Astrocyte of the hippocampus (primary cell): ENCODE measurements at regions not wholly inside any gene's neighbourhood (a gene's known extent, or its start where the extent isn't known, plus 50 kb on each side); places are given as distances from the start of the nearest gene placed in this dataset.
A peak's percentile ranks its signal among the peaks of the same experiment; 100 is the strongest.
"Not testable (repeated sequence)": the region's sequence is repeated elsewhere in the genome, so short reads cannot be mapped to it uniquely, and the experiment has no call there.

ENCODE experiments used
- DNase-seq: peaks from one replicate; pipeline ENCODE4 v3.0.0; 2011; ENCODE audit warnings: low read depth, low spot score

DNA sequence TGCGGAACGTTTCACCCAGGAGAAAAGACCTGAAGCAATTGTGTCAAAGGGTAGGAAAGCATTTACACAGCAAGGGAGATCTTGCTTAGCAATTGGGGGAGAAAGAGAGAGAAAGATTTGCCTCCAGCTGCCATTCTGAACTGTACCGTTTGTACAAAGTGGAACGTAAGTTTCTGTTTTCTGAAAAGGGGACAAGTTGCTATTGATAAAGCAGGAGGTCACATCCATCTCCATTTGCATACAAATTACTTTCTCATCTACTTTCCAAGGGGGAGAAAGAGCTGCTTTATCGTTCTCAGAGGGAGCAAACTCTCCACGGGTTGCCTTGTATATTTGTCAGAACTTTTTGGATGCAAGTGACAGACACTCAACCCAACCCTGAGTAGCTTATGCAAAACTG lies 92.0 kb upstream of the CARD11 start:
- no peak for DNase-seq

DNA sequence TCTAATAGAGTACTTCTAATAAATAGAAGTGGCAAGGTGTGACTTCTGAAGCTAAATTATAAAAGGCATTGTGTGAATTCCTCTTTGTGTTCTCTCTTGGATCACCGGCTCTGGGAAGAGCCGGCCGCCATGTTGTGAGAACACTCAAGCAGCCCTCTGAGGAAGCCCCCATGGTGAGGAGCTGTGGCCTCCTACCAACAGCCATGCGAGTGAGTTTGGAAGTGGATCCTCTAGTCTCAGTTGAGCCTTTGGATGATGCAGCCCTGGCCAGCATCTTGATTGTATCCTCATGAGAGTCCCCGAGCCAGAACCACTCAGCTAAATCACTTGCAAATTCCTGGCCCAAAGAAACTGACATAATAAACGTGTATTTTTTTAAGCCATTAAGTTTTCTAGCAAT lies 94.5 kb upstream of the CARD11 start:
- no peak for DNase-seq

DNA sequence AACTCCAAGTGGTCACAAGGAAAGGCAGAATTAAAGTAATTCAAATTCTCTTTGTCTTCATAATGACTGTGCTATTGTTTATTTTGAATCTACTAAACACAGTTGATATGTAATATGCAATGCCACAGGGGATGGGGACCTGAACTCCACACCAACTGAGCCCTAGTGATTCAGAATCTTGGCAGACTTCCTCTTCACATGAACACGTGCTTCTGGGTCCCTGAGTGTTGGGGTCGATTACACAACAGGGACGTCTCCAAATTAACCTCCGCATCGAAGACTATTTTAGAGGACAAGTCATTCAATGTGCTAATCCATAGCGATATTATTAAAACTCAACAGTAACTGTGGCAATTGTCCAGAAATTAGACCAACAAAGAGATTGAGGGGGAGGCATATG lies 95.3 kb upstream of the CARD11 start:
- DNase-seq: no peak

DNA sequence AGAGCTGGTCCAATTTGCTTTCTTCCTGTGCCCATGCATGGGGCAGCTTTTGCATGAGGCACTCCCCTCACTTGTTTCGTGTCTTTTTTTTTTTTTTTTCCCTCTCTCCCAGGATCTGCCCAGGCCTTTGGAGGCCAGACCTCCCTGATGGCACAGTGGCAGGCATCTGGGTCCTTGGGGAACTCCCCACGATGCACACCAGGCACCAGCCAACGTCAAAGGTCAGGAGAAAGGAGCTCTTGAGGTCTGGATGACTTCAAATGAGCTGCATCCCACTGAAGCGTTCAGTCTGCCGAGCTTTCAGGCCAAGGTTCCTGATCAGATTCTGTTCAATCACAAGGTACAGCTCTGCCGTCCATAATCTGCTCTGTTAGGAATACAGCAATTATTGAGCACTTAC lies 97.2 kb upstream of the CARD11 start:
- no peak for DNase-seq

DNA sequence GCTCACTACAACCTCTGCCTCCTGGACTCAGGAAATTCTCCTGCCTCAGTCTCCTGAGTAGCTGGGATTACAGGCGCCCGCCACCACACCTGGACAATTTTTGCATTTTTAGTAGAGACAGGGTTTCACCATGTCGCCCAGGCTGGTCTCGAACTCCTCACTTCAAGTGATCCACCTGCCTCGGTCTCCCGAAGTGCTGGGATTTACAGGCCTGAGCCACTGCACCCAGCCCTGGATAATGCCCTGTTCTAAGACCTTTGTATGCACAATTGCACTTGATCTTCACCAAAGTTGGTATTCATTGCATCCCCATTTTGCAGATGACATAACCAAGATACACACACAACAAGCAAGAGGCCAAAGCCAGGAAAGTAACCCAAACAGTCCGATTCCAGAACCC lies 97.7 kb upstream of the CARD11 start:
- no peak for DNase-seq

DNA sequence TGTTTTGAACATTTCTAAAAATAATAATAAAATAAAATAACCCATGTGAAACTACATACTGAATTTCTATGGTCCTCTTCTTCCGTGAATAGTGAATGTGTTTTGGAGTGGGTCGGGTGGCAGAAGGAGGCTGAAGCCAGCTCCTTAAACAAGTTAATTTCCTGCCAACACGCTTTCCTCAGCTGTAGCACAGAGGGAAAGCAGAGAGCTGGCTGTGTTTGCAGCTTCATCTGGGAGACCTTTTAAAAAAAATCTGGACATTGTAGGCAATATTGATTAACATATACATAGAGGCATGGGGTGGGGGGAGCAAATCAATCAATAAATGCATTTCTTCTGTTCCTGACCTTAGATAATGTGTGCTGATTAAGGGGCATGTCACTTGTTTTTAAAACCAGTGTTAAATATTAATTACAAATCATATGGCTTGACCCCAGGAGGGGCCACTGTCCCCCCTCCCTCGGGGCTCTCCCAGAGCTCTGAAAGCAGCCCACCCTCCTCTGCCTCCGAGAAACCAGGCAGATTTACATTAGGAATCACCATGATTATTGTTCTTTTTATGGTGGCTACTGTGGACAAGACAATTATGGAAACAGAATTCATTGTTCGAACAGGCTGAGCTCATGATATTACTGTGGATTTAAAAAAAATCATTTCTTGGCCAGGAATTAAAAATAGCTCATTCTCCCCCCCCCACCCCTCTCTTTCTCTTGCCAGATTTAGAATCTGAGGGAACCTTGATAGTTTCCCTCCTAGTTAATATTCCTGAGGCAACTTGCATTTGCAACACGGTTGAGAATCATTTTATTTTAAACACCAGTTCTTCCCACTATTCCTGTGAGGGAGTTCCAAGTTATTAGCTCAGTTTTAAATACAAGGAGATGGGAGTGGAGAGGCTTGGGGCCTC lies 100.5 kb upstream of the CARD11 start:
- DNase-seq: no peak

DNA sequence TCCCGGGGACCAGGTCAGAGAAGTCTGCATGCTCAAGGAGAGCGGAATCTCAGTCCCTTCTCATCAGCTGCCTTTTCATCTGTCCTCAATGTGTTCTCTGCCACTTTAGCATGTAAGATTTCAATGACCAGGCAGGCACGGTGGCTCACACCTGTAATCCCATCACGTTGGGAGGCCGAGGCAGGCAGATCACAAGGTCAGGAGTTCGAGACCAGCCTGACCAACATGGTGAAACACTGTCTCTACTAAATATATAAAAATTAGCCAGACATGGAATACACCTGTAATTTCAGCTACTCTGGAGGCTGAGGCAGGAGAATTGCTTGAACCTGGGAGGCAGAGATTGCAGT lies 101.1 kb upstream of the CARD11 start:
- DNase-seq: not testable (repeated sequence)

DNA sequence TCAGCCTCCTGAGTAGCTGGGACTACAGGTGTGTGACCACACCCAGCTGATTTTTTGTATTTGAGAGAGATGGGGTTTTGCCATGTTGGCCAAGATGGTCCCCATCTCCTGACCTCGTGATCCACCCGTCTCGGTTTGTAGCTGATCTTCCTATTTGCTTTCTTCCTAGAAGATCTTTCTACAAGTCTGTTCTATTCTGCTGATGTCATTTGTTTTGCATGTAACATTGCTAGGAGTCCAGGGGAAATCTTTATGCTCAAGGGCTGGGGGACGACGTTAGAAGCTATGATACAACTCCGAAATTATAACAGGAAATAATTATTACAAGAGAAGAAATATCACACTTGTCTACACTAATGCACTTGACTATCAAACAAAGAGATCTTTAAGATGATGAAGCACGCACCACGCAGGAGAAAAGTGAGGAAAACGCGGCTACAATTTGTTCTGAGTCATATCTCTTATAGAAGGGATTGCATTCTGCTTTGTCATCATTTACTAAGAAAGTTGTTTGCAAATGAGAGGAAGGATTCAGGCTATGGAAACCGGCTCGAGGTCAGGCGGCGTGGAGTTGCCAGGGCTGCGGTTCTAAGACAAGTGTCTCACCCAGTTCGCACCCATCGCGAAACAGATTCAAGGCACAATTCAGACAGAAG lies 103.0 kb upstream of the CARD11 start:
- DNase-seq: peak; percentile 45

DNA sequence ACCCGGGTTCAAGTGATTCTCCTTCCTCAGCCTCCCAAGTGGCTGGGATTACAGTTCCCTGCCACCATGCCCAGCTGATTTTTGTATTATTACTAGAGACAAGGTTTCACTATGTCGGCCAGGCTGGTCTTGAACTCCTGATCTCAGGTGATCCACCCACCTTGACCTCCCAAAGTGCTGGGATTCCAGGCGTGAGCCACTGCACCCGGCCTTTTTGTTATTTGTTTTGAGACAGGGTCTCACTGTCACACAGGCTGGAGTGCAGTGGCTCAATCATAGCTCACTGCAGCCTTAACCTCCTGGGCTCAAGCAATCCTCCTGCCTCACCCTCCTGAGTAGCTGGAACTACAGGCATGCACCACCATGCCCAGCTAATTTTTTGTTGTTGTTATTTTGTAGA lies 104.8 kb upstream of the CARD11 start:
- DNase-seq: not testable (repeated sequence)

DNA sequence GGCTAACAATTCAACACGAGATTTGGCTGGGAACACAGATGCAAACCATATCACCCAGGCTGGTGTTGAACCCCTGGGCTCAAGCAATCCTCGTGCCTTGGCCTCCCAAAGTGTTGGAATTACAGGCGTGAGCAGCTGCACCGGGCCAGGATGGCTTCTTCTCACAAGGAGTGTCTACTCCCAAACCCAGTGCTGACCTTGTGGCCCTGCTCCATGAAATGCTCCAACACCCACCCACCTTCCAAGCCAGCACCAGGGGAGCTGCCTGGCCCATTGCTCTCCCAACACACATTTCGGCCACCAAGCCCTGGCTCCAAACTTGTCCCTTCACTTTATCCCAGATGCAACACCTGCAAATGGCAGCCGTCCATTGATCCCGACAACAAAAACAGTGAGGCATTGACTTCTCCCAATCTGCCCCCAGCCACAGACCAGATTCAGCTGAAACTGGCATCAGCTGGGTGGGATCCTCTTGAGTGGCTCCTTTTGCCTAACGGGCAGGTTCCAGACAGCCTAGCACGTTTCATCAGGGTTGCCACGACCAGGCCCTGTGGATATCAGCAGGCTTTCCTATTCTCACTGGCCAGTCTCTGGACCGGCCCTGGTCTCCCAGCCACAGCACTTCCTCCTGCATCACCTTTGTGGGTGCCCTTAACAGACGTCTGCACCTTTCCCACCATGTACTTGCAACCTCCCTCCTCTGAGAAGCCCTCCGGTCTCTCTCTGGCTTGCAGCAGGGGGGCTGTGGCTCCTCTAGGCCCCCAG lies 105.7 kb upstream of the CARD11 start:
- DNase-seq: no peak

DNA sequence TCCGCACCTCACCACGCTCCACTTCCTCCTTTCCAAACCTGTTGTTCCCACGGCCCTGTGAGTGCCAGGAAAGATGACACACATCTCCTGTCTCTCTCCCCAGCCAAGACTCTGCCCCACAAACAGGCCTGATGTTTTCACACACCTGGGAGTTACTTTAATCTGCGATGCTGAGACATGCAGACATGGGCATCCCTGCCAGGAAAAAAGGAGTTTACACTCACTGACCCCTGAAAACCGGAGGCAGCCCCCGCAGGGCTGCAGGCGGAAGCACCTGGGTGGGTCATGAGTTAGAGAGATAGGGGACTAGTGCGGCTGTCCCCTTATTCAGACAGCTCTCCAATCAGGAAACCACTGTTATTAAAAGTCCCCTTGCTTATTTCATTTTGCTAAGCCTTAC lies 106.4 kb upstream of the CARD11 start:
- DNase-seq: no peak

DNA sequence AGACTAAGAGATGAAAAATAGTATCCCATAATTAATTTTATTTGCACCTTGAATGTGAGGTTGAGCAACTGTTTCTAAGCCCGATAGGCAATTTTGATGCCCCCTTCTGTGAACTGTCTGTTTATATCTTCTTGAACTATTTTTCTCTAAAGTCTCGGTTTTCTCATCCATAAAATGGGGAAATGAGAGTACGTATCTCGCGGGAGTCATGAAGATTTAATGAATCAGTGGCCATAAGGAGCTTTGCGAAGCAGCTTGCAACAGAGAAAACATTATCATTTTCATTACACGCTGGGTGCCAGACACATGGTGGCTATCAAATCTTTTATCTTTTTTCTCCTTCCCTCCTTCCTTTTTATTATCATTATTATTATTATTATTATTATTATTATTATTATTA lies 108.1 kb upstream of the CARD11 start:
- DNase-seq: no peak

DNA sequence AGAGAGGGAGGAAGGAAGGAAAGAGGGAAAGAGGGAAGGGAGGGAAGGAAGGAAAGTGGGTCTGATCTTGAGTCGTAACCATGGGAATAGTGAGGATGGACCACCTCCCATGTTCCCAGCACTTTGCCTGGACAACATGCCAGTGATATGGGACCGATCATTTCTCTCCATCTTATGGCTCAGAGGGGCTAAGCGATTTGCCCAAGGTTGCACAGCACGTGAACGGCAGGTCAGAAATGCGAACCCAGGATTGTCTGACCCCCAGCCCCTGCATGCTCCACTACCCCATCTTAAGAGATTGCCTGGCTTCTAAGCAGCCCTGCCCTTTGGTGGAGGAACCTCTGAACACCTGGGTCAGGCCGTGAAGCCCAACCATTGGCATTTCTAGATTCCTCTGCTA lies 109.0 kb upstream of the CARD11 start:
- no peak for DNase-seq

DNA sequence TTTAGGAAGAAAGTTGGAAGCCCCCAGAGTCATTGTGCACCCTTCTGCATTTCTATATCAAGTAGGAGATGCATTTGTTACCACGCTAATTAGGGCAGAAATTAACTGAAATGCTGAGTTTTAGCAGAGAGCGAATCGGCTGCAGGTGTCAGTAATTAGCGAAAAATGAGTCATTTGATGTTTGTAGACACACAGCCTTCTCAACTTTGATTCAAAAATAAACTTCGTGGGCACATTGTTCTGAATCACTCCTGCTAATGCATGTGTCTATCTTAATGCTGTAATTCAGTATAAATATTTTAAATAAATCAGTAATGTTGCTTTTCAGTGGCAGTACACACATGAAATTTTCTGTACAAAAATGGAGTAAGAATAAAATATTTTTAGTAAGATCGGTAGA lies 109.5 kb upstream of the CARD11 start:
- no peak for DNase-seq

DNA sequence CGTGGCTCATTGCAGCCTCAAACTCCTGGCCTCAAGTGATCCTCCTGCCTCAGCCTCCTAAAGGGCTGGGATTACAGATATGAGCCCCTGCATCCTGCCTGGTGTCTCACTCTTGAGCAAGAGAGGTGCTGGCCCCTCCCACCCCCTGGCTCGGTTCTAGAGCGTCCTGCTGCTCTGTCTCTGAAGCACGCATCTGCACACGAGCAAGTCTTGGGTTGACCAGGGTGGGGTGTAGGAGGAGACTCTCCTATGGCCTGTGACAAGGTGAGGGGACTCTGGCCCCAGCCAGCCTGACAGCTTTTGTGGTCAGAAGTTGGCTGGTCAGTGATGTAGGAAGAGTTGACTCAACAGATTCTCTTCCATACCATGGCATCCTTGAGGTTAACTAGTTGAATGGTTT lies 110.7 kb upstream of the CARD11 start:
- no peak for DNase-seq

DNA sequence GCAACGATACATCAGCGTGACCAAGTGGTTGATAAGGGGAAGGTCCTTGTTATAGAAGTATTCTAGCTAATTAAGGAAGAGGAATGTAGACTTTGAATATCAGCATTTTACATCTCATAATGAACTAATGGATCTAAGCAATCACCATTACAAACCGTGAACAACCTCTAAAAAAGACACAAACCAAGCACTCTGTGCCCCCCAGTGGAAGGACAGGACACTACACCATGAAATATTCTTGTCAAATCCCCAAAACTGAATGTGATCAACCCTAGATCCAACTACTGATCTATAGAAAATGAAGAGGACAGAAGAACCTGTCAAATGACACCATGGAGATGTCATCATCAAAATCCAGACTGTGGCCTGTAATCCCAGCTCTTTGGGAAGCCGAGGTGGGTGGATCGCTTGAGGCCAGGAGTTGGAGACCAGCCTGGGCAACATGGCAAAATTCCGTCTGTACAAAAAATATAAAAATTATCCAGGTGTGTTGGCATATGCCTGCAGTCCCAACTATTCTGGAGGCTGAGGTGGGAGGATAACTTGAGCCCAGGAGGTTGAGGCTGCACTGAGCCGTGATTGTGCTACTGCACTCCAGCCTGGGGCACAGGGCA lies 111.3 kb upstream of the CARD11 start:
- DNase-seq: peak; percentile 51

DNA sequence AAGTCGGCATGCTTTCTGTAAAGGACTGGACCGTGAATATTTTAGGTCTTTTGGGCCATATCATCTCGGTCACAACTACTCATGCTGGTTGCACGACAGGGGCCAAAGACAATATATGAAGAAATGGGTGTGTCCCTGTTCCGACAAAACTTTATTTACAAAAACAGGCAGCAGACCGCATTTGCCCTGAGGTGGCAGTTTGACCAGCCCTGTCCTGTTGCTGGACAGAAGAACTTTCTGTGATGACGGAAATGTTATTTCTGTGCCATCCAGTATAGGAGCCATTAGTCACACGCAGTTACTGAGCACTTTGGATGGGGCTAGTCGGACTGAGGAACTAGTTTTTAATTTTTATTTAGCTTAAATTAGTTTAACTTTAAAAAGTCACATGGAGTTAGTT lies 112.8 kb upstream of the CARD11 start:
- no peak for DNase-seq

DNA sequence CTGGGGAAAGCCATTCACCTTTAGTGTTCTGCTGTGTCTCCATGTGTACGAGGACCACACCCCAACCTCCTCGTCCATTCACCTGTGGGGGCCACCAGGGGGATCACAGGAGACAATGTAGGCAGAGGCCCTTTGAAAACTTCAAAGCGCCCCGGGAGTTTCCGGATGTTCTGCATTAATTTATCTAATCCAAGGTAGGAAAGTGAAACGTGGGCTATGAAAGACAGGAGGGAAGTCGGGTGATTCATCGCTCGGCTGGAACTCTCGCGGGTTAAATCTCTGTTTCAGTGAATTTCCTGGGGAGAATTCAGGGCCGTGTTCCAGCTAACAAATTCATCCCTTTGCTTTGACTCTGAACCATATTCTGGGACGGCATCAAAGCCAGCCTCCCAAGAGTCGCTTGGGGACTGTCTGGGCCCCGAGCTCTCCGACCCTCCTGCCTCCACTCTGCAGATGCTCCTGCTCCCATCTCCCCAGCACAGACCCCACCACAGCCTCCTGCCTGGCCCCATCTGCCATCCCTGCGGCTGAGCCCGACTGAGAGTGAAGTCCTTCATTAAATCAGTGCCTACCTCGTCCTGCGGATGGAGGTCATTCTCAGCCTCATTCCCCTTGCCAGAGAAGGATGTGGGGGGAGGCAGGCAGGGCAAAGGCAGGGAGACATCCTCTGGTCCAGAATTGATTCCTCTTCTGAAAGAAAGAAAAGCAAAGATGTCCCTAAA lies 114.1 kb upstream of the CARD11 start:
- DNase-seq: peak; percentile 72

DNA sequence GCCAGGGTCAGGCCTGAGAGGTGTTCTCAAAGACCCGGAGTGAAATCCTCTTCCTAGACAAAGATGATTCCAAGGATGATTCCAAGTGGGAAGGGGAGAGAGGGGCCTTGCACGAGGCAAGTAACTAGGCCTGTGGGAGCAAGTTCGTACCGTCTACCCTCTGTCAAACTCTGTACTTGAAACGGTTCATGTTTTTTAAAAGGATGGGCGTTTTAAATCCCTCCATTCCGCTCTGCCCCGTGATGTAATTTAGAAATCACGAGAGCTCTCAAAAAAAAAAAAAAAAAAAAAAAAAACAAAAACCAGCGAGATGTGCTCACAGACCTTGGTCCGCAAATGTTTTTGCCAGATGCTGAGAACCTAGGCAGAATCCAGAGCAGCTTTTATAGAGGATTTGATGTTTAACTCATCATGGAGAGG lies 114.7 kb upstream of the CARD11 start:
- DNase-seq: no peak

DNA sequence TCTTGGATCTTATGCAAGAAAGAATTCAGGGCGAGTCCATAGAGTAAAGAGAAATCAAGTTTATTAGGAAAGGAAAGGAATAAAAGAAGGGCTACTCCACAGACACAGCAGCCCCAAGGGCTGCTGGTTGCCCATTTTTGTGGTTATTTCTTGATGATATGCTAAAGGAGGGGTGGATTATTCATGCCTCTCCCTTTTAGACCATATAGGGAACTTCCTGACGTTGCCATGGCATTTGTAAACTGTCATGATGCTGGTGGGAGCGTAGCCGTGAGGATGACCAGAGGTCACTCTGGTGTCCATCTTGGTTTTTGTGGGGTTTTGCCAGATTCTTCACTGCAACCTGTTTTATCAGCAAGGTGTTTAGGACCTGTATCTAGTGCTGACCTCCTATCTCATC lies 115.4 kb upstream of the CARD11 start:
- DNase-seq: no peak

DNA sequence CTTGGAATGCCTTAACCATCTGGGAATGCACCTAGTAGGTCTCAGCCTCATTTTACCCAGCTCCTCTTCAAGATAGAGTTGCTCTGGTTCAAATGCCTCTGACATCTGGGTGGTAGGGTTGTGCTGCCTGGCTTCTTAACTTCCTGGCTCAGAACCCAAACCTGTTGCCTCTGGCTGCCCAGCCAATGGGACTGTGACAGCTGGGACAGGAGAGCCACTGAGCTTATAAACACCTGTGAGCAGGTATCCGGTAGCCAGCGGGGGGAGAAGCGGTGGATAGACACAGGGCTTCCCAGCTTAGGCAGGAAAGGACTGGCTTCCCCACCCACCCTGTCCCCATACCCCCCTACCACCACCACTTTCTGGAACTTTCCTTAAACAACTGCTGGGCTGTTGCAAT lies 115.8 kb upstream of the CARD11 start:
- no peak for DNase-seq

DNA sequence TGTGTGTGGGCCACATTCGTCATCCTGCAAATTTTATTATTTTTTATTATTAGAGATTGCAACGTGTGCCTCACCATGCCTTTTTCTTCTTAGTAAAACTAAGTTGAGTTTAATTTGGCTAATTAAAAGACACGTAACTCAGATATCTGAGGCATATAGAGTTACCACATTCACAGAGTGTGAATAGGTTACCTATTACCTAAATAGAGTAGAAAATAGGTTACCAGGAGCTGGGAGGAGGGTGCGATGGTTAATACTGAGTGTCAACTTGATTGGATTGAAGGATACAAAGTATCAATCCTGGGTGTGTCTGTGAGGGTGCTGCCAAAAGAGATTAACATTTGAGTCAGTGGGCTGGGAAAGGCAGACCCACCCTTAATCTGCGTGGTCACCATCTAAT lies 116.3 kb upstream of the CARD11 start:
- not testable (repeated sequence) for DNase-seq
